Kidney (tissue), 13 donors: ENCODE measurements at regions not wholly inside any gene's neighbourhood (a gene's known extent, or its start where the extent isn't known, plus 50 kb on each side); places are given as distances from the start of the nearest gene placed in this dataset.

Source experiments
- DNase-seq, 5 donors: peaks; one replicate each; pipeline ENCODE4 v3.0.0-alpha.2; 2013 to 2020
- FAIRE-seq: peaks from 2 replicates; lab custom pipeline; 2012; peaks lifted over from hg19 to GRCh38; lab: Jason Lieb, UNC
- H3K27ac ChIP-seq, 2 donors: one replicate each; pipeline ENCODE4 v1.7.0; 2013; ENCODE audit warnings: low read depth in 2 of 2, low read length in 2 of 2, inconsistent platforms in 1 of 2
- H3K27me3 ChIP-seq: one replicate; pipeline ENCODE4 v1.7.1; 2013; ENCODE audit warnings: low read length, inconsistent platforms; ENCODE audit not compliant: control insufficient read depth, insufficient read depth
- H3K36me3 ChIP-seq, 3 donors: one replicate each; pipeline versions ENCODE4 v1.7.0 to v1.7.1; 2013; ENCODE audit warnings: low read length in 3 of 3, control low read depth in 1 of 3, inconsistent platforms in 1 of 3; ENCODE audit not compliant: insufficient read depth in 3 of 3, control insufficient read depth in 2 of 3
- H3K4me1 ChIP-seq, 3 donors: one replicate each; pipeline versions ENCODE4 v1.7.0 to v1.7.1; 2013; ENCODE audit warnings: low read length in 3 of 3, inconsistent platforms in 1 of 3, low read depth in 1 of 3; ENCODE audit not compliant: control insufficient read depth in 2 of 3, insufficient read depth in 2 of 3
- H3K4me3 ChIP-seq, 3 donors: one replicate each; pipeline versions ENCODE4 v1.7.0 to v1.8.1; 2013; ENCODE audit warnings: low read length in 3 of 3, control low read depth in 1 of 3, inconsistent platforms in 1 of 3
- H3K9ac ChIP-seq, 3 donors: one replicate each; pipeline versions ENCODE4 v1.7.0 to v1.7.1; 2013; ENCODE audit warnings: low read length in 3 of 3, control low read depth in 1 of 3, inconsistent platforms in 1 of 3
- H3K9me3 ChIP-seq, 3 donors: one replicate each; pipeline versions ENCODE4 v1.7.0 to v1.7.1; 2013; ENCODE audit warnings: low read length in 3 of 3, control low read depth in 1 of 3, inconsistent platforms in 1 of 3; ENCODE audit not compliant: control insufficient read depth in 2 of 3, insufficient read depth in 1 of 3
- intact Hi-C: fragments of 100-400 bp; cut with DNase I; formaldehyde crosslinking; loops from one replicate; pipeline ENCODE4 v1.11.1; 2022
- TF ChIP-seq, protein P1 (sequence below): IDR thresholded peaks from 3 replicates; pipeline ENCODE4 v1.5.1; 2012; ENCODE audit warnings: mild to moderate bottlenecking, moderate library complexity, borderline replicate concordance; ENCODE audit not compliant: insufficient read depth; ENCODE audit errors: extremely low read depth
- donor health status: control.
- donor health status: control.
- donor health status: control.
- donor health status: control.
- donor health status: control.
- donor health status: DM: yes; HTN: yes; CAD: no.
- donor health status: Normal renal cell carcinoma (clear cell type).

DNA sequence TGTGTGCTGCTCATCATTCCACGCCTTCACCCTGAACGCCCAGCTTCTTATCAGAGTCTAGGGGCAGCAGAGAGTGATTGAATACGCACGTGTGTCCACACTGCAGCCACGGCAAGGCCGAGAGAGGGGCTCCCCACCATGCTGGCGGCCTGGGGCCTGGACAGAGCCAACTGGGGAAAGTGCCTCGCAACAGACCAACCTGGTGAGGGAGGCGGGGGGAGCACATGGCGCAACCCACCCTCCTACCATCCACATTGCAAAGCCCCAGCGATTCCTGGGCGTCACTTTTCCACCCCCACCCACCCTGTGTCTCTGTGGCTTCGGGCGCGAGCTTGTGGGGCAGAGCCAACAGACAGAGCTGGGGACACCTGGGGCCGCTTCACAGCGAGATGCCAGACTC, 66.4 kb upstream of the DUSP22 start:
- no peaks in the 10 kb centered on the region for H3K27me3 ChIP-seq
- no peak overlapping the region for H3K4me3 ChIP-seq
- intact Hi-C loops: no loop called here
- FAIRE-seq (no peak), DNase-seq (no peak)
- no peaks in the 10 kb centered on the region for H3K9me3 ChIP-seq
- no peaks in the 10 kb centered on the region for H3K36me3 ChIP-seq
- H3K4me1 ChIP-seq: no peaks in the 10 kb centered on the region
- no peak overlapping the region for H3K27ac ChIP-seq
- no peak overlapping the region for H3K9ac ChIP-seq
- TF ChIP-seq, protein P1, sequence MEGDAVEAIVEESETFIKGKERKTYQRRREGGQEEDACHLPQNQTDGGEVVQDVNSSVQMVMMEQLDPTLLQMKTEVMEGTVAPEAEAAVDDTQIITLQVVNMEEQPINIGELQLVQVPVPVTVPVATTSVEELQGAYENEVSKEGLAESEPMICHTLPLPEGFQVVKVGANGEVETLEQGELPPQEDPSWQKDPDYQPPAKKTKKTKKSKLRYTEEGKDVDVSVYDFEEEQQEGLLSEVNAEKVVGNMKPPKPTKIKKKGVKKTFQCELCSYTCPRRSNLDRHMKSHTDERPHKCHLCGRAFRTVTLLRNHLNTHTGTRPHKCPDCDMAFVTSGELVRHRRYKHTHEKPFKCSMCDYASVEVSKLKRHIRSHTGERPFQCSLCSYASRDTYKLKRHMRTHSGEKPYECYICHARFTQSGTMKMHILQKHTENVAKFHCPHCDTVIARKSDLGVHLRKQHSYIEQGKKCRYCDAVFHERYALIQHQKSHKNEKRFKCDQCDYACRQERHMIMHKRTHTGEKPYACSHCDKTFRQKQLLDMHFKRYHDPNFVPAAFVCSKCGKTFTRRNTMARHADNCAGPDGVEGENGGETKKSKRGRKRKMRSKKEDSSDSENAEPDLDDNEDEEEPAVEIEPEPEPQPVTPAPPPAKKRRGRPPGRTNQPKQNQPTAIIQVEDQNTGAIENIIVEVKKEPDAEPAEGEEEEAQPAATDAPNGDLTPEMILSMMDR: no peak

DNA sequence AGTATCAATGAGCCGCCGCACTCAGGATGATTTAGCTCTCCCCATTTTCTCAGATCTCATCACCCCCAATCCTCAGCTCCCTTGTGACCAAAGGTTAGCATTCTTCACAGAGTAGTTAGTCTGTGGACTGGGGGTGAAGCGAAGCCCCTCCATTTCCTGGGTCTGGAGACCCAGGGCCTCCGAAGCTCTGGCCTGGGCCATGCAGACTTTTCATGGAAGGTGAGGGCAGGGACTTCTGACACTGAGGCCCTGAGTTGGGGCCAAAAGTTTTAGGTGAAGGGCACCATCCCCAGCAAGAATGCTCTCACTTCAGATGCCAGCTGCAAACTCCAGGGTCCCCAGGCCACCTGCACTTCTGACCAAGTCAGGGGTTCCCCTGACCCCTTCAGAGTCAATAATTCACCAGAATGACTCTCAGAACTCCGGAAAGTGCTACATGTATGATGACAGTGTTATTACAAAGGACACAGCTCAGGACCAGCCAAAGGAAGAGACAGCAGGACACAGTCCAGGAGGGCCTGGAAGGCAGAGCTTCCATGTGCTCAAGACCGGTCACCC, 65.7 kb upstream of the DUSP22 start:
- intact Hi-C loops: no loop called here
- FAIRE-seq: no peak

DNA sequence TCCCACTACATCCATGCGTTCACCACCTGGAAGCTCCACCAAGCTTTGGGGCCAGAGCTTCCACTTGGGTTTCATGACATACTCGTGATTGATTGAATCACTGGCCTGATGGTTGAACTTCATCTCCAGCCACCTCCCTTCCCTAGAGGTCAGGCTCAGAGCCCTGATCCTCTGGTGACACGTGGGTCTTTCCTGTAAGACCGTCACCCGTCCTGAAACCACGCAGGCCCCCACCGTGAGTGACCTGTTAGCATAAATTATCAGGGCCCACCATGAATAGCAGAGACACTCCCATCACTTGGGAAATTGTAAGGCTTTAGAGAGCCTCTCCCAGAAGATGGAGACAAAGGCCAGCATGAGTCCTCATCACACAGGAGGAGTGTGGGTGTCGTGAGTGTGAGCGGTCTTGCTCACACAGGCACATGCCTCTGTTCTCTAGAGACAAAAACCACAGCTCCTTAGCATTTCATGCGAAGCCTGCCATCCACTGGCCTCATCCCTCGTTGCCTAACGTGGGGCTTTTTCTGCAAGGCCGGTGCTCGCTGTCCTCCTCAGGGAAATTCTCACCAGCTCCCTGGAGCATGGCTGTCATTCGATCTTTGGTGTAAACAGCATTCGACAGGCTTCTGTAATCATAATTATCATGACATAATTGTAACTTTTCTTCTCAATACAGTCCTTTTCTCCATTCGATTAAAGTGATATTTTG, 65.1 kb upstream of the DUSP22 start:
- no peaks in the 10 kb centered on the region for H3K36me3 ChIP-seq
- no peaks in the 10 kb centered on the region for H3K9me3 ChIP-seq
- TF ChIP-seq, protein P1: no peak
- H3K27me3 ChIP-seq: no peaks in the 10 kb centered on the region
- no peak for FAIRE-seq
- no peak for DNase-seq
- no peak overlapping the region for H3K27ac ChIP-seq
- H3K4me1 ChIP-seq: no peaks in the 10 kb centered on the region
- H3K4me3 ChIP-seq: no peak overlapping the region
- H3K9ac ChIP-seq: no peak overlapping the region
- intact Hi-C loops: no loop called here

More for the DNA sequence above, 65.7 kb upstream of the DUSP22 start:
- TF ChIP-seq, protein P1: no peak
- Histone ChIP-seq H3K4me1 (no peaks in the 10 kb centered on the region), H3K9me3 (no peaks in the 10 kb centered on the region), H3K36me3 (no peaks in the 10 kb centered on the region), H3K9ac (no peak overlapping the region), H3K27me3 (no peaks in the 10 kb centered on the region), H3K27ac (no peak overlapping the region), H3K4me3 (no peak overlapping the region)
- DNase-seq: no peak
